ENCODE measurements at regions not wholly inside any gene's neighbourhood (a gene's known extent, or its start where the extent isn't known, plus 50 kb on each side); places are given as distances from the start of the nearest gene placed in this dataset.

DNA sequence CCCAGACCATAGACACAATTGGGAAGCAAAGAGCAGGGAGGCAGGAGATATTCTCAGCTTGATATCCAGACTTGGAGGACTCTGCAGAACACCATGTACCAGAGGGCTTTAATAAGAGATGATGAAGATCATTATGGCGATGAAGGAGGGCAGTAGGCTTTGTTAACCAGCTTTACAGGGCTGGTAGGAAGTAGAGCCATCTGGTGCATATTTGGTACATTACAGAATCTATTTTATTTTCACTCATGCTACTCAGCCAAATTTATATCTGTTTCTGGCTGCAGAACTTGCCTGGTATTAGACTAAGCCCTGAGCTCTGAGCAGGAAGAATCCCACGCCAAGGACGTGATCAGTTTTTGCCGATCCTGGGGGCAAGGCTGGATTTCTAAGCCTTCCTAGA, 61.8 kb upstream of the SYT6 start:
- H3K4me3 ChIP-seq (replicated peaks in 1 of 2; ENCODE audit: low read depth in 2 of 2, low read length in 2 of 2): no peak overlapping the region
- no peak for TF ChIP-seq CTCF (IDR thresholded peaks at IDR 0.05; ENCODE audit: low read depth, low read length)
- DNase-seq (ENCODE audit: low read depth in 2 of 2): peak in 1 of 2 donors; percentile 4

DNA sequence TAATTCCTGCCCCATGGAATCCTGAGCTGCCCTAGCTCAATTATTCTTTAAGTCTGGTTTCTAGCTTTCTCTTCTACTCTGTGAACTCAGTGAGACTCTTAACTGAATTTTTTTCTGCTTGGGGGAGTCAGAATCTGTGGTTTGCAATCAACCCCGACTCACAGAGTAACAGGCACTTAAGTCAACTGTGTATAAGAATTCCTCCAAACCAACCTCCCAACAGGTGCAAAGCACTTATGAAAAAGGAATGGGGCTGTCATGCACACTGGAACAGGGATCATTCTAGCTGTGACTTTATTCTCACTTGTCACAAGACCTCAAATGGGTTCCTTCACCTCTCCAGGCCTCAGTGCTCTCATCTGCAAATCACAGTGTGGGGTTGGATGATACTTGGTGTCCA, 60.3 kb upstream of the SYT6 start:
- no peak for DNase-seq (ENCODE audit: low read depth in 2 of 2)
- TF ChIP-seq CTCF (IDR thresholded peaks at IDR 0.05; ENCODE audit: low read depth, low read length): no peak
- no peak overlapping the region for H3K4me3 ChIP-seq (replicated peaks in 1 of 2; ENCODE audit: low read depth in 2 of 2, low read length in 2 of 2)

DNA sequence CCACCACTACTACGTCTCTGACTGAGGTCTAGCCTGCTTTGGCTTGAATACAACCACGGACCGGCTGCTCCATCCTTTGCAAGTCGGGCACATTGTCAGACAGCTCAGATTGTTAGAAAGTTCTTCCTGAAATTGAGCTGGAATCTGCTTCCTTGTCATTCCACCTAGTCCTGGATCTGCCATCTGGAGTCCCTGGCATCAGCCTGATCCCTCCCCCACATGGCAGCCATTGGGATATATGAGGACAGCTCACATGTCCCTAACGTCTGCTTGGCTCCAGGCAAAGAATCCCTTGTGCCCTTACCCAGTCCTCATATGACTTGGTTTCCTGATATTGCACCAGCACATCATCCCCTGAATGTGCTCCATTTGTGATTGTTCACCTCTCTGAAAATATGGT, 56.3 kb upstream of the SYT6 start:
- TF ChIP-seq CTCF (IDR thresholded peaks at IDR 0.05; ENCODE audit: low read depth, low read length): no peak
- no peak for DNase-seq (ENCODE audit: low read depth in 2 of 2)
- no peak overlapping the region for H3K4me3 ChIP-seq (replicated peaks in 1 of 2; ENCODE audit: low read depth in 2 of 2, low read length in 2 of 2)

GRCh38 chr1:114208714-114209113, 55.0 kb upstream of the SYT6 start:
- DNase-seq (ENCODE audit: low read depth in 2 of 2): no peak
- no peak for TF ChIP-seq CTCF (IDR thresholded peaks at IDR 0.05; ENCODE audit: low read depth, low read length)
- no peak overlapping the region for H3K4me3 ChIP-seq (replicated peaks in 1 of 2; ENCODE audit: low read depth in 2 of 2, low read length in 2 of 2)

- no peak overlapping the region for H3K4me3 ChIP-seq (replicated peaks in 1 of 2; ENCODE audit: low read depth in 2 of 2, low read length in 2 of 2)
- no peak for DNase-seq (ENCODE audit: low read depth in 2 of 2)
- TF ChIP-seq CTCF (IDR thresholded peaks at IDR 0.05; ENCODE audit: low read depth, low read length): no peak
Observed at GRCh38 chr1:114208106-114208505, 54.4 kb upstream of the SYT6 start.

DNA sequence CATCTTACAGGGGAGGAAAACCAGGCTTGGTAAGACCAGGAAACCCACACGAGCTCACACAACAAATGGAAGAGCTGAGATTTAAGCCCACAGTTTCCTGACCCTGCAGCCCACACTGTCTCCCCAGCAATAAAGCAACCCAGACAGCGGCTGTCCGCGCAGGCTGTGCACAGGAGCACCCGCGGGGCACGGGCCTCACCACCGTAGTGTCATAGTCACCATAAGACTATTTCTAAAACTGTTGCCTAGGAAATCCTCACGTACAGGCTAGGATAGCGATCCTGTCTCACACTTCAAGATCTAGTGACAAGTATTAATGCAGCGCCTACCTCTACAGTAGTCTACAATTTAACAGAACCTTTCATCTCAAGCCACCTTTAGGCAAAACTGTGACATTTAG, 54.0 kb upstream of the SYT6 start:
- H3K4me3 ChIP-seq (replicated peaks in 1 of 2; ENCODE audit: low read depth in 2 of 2, low read length in 2 of 2): no peak overlapping the region
- TF ChIP-seq CTCF (IDR thresholded peaks at IDR 0.05; ENCODE audit: low read depth, low read length): no peak
- no peak for DNase-seq (ENCODE audit: low read depth in 2 of 2)

DNA sequence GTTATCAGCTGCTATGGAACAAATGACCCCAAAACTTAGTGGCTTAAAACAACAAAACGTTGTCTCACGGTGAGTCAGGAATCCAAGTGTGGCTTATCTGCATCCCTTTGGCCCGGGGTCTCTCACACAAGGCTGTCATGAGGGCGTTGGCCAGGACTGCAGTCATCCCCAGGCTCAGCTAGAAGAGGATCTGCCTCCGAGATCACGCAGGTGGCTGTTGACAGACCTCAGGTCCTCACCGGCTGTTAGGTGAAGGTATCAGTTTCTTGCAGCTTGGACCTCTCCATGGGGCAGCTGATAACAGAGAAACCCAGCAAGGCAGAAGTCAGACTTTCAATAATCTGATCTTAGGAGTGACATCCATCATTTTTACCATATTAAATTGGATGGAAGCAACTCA, 52.7 kb upstream of the SYT6 start:
- H3K4me3 ChIP-seq (replicated peaks in 1 of 2; ENCODE audit: low read depth in 2 of 2, low read length in 2 of 2): no peak overlapping the region
- DNase-seq (ENCODE audit: low read depth in 2 of 2): no peak
- no peak for TF ChIP-seq CTCF (IDR thresholded peaks at IDR 0.05; ENCODE audit: low read depth, low read length)
